HT-29 (cell line): ENCODE measurements at regions not wholly inside any gene's neighbourhood (a gene's known extent, or its start where the extent isn't known, plus 50 kb on each side); places are given as distances from the start of the nearest gene placed in this dataset.
A peak's percentile ranks its signal among the peaks of the same experiment; 100 is the strongest.

Source experiments
- DNase-seq: peaks from one replicate; pipeline ENCODE4 v3.0.0-alpha.2; 2015; ENCODE audit warnings: low spot score

DNA sequence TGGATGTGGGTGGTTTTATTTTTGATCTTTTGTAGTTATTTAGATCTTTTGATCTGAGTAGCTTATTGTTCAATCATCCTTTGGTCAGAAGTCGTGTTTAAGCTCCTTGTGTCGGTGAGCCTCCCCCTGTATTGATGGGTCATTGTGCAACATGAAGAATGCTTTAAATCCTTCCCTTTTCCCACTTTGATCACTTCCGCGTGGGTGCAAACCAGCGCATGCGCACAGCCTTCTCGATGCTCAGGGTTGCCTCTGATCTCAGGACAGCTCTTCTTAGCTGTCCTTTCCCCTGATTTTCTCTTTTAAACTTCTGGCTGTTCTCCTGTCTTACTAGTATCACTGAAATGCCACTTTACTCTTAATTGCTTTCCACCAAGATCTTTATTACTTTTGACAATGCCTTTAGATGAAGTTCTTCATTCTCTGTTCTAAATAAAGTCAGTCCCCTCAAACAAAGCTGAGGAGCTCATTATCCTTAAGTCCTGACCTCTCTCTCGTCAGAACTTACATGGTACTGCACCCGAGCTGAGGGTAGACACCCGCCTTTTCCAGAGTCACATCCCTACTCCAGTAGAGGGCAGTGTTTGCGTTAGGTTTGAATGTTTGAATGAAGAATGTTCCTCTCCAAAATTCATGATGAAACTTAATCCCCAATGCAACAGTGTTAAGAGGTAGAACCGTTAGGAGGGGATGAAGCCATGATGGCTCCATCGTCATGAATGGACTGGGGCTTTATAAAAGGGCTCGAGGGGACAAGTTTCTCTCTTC is 547.9 kb upstream of the TMPRSS15 start:
- peak; percentile 39 for DNase-seq

DNA sequence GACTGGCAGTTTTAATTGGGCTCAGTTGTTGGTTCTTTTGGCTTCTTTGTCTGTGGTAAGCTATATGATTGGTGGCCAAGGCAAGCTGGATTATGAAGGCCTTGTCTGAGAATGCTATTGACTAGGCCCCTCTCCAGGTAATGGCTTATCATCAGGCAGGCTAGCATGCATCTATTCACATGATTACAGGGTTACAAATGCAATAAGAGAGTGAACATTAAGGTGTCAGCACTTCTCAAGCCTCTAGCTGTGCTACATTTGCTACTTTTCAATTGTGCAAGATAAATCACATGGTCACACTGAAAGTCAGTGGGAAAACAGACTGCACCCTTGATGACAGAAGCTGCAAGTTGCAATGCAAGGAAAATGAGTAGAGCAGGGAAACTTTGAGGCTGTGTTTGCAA is 550.9 kb upstream of the TMPRSS15 start:
- no peak for DNase-seq

DNA sequence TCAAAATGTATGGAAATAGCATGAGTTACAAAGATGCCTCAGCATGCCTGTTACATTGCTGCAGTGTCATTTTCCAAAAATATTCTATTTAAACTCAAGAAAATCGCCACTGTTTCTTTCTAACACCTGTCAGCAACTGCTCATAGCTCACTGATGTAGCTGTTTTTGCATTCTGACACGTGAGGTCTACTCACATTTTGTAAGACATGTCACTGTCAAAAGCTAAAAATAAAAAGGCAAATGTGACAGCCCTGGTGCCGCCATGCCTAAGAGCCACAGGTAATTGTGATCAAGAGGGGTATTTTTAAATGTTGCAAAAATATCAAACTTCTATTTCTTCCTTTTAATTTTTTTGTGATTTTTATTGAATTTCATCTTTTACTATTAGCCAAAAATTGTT is 556.2 kb upstream of the TMPRSS15 start:
- DNase-seq = no peak

DNA sequence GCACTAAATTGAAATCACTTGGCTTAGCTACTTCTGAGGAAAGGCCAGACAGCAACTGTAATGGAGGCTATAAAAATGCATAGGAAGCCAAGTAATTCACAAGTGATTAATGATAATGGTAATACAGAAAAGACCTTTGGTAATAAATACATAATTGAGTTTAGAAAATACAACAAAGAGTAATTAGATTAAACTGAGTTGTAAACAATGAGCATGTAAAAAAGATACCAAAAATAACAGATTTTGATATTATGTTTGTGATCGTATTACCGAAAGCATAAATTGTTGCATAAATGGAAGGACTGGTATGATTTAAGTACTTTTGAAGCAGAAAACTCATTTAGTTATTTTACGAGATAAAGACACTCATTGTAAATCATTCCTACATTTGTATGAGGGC is 556.7 kb upstream of the TMPRSS15 start:
- DNase-seq = no peak

DNA sequence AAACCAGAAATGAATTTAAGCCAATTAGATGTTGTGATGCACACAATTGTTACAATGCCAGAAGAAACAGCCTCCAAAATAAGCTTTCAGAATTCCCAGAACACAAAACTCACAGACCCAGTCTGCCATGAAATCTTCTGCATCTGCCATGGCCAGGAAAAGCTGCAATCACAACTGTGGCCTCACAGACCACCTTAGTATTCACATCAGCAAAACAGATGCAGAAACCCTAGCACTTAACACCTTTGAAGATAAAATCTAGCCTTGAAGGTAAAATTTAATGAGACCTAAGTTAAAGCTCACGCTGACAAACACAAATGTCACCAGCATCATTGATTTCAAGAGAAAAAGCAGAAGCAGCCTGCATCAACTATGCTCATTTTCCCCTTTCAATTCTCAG is 566.8 kb upstream of the TMPRSS15 start:
- DNase-seq = no peak

DNA sequence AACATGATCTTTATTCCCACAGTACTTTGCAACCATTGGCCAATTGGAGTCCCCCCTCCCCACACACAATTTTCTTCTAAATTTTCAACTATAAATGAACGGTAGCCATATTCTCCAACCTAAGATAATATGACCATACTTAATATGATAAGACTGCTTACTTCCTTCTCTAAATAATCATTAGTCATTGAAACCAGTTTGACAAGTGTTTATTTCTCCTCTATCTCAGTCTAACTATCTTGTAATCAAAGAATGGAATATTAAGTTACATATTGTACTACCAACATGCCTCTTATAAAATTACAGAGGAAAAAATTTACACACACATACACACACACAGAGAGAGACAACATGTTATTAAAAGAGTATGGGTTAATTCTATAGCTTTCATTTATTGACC is 567.4 kb upstream of the TMPRSS15 start:
- no peak for DNase-seq

DNA sequence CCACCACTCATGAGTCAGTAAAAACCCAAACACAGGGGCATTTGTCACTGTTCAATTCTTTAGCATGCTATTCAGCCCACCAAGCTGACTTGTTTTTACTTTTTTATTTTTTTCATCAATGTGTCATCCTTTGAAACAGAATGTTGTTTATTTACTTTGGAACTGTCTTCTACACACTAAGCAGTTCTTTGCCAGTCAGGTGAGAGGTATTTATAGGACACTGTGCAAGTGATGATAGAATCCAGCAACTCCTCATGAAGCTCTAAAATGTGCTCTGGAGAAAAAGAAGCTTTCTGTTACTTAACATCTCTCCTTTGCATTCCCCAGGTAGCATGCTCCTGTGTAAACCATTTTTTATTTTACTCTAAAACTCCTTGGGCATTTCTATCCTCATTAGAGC is 582.0 kb upstream of the TMPRSS15 start:
- no peak for DNase-seq

DNA sequence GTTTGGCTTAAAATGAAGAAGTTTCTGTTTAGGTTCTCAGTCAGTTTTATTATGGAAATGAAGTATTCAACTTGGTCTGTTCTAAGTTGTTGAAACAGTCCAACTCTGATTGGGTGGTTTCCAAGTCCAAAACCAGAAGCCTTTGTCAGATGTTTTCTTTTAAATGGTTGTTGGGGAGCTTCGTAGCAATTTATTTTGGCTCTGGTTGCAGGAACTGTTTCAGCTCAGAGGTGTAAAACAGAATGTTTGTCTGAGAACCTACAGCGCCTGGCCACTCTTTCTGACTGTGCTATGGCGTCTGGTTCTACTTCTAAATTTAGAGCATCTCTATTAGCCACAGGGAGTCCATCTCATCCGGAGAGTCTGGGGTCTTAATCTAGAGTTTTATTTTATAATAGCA is 582.6 kb upstream of the TMPRSS15 start:
- DNase-seq = no peak

DNA sequence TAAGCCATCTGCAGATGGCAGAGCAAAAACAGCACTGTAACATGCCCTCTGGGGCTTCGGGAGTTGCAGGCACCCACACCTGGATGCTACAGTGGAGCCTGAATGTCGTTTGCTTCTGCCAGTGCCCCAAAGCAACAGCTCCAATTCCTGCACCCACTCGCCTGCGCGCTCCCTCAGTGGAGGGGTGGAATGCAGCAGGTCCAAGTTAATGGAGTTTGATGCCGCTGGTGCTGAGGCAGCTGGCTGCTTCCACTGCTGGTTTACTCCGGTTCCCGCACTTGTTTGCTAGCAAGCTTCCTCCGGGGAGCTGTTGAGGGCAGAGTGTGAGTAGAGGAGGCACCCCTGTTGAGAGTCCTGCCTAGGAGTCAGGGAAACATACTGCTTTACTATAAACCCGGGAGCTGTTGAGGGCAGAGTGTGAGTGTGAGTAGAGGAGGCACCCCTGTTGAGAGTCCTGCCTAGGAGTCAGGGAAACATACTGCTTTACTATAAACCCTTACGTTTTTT is 584.0 kb upstream of the TMPRSS15 start:
- DNase-seq = no peak

DNA sequence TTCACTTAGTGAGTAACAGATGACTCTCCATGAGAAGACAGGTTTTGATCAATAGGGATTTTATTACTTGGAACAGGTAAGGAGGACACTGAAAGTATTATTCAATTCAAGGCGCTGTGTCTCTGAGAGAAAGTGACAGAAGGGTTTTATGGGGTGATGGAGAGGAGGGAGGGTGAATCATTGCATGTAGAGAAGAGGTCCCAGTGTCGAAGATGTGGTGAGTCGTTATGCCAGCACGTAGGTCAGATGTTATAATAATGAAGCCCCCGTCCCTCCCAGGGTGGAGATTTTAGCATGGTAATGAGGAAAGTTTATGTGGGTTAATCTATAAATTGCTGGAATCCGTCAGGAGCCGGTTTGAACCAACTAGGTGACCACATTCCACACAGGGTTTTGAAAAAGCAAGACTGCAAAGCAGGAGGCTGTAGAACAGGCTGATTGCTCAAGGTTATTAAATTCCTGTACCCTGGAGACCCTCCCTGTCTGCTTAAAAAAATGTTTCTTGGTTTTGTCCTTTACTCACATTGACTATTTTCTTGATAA is 586.4 kb upstream of the TMPRSS15 start:
- no peak for DNase-seq

DNA sequence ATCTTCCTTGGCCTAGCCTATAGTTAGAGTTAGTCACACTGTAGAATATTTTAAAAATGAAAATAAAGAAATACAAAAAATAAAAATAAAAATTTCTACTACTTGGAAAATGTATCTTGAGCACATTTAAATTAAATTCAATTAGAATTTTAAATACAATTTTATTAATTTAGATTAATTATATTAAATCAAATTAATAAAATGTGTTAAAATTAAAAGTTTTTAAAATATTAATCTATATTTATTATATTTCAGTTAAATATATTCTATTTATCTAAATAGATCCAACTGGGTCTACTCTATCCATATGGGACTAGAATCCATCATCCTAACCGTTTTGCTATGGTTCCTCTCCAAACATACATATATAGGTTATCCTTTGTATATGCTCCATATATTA is 588.3 kb upstream of the TMPRSS15 start:
- no peak for DNase-seq

DNA sequence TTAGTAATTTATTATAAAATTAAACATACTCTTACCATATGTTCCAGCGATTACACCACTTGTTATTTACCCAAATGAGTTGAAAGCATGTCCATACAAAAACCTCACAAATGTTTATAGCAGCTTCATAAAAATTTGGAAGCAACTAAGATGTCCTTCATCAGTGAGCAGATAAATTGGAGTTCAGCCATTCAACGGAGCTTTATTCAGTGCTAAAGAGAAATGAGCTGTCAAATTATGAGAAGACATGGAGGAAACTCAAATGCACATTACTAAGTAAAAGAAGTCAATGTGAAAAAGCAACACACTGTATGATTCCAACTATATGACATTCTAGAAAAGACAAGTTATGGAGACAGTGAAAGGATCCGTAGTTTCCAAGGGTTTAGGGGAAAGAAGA is 606.7 kb upstream of the TMPRSS15 start:
- no peak for DNase-seq

DNA sequence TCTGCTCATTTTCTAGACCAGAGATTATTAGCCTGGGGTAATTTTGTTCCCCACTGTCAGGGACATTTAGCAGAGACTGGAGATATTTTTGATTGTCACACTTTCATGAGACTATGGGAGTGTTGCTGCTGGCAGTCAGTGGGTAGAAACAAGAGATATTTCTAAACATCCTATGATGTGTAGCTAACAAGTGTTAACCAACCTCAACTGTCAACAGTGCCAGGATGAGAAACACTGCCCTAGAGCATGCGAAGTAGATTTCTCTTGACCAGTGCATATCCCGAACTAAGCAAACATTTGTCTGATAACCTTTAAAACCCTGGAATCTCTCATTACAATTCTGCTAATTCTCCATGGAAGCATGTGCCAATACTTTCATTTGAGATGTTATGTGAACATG is 607.4 kb upstream of the TMPRSS15 start:
- no peak for DNase-seq

DNA sequence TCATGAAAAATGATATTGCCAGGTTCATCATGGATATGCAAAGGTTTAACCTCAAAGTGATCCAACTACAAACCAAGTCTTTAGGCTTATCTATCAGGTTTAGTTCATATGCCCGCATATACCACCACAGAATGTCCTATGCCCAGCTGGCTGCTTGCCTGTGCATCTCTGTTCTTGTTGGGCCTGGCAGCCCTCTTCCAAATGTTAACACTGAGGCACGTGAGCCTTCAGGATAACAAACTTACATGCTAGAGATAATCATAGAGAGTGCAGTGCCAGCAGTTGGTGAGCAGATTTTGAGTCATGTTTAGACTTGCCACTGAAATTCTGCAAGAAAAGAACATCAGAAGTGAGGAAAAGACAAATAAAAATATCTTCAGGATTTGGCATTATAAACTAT is 607.9 kb upstream of the TMPRSS15 start:
- DNase-seq = no peak

DNA sequence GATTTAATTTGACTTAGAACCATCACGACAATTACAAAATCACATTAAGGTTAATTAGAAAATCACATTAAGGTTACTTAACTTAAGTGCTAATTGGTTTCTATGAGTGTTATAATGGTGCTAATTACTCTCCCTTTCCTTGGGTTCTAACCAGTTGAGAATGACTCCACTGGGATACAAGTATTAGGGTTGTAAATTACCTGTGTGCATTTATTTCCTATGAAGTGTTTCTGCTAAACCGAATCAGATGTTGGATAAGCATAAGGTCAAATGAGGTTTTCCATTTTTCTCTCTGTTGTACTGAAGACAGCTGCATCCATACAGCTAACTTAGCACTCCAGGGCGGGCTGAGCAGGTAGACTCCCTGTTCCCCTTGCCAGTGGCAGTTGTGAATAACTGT is 610.3 kb upstream of the TMPRSS15 start:
- no peak for DNase-seq

DNA sequence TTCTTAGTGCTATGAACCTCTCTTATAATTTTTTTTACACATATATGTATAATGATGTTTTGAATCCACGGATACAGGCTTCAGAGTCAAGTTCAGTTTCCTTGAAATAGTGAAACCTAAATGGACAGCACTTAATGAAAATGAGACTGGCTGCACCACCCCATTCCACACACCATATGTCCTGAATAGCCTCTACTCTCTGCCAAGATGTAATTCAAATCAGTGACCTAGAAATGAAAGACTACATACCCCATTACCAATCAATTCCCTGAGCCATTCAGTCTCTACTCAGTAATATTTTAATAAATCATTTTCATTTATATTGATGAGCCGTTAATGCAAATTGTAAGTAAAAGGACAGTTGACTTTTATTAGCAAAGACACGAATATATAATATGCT is 614.9 kb upstream of the TMPRSS15 start:
- DNase-seq = no peak

DNA sequence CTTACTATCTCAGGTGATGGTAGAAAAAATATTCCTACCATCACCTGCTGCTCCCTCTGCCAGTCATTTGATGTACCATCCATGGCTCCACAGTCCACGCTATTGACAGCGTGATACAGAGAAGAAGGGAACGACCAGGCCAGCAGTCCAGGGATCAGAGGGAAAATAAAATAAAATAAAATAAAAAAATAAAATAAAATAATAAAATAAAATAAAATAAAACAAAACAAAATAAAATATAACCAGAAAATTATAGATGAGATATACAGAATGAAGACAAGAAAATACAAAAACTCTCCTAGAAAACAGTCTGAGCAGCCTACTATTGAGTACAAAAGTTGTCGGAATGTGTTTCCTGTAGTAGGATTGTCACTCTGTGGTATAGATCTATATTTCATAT is 619.4 kb upstream of the TMPRSS15 start:
- no peak for DNase-seq

DNA sequence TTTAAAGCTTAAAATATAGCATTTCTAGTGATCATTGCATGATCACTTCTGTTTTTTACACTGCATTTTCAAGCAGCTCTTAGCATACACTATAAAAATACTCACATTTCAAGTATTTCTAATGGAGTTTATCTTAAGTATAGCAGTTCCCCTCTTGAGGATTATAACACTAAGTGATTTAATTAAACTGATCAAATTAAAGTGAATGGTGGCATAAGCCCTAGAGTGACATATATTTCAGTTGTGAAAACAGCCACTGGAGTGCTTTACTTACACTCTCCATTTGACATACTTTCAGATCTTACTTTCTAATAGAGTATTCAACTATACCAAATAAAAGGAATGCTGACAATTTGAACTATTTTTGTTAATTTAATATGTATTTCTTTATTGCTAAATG is 623.3 kb upstream of the TMPRSS15 start:
- DNase-seq = no peak

DNA sequence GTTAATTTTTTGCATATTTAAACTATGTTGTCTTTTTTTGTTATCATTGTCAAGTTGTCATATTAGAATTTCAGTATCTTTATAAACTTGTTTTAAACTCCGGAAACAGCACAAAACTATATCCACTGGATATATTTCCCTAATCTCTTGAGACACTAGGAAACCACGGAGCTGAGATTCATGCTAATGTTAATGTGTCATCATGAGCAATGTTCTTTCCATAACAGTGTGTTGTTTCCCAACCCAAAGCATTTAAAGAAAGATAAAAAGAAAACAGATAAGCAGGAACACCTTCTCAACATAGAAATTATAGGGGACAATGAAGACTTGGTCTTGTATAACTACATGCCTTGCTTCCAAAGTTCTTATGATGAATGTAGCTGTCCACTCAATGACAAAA is 626.2 kb upstream of the TMPRSS15 start:
- no peak for DNase-seq

DNA sequence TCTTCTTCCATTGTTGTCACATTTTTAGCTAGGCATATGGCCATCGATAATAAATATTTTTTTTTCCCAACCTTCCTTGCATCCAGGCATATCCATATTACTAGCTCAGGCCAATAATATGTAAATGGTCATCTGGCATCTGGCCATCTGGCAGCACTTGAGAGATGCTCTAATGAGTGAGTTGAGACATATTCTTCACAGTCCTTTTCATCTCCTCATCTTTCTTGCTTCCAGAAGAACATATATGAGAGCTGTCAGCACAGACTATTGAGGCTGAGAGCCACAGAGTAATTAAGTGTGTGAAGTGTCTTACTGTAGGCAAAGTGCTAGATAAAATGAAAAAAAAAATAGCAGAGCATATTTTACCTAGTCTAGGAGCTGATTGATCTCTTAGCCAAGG is 628.4 kb upstream of the TMPRSS15 start:
- DNase-seq = no peak

DNA sequence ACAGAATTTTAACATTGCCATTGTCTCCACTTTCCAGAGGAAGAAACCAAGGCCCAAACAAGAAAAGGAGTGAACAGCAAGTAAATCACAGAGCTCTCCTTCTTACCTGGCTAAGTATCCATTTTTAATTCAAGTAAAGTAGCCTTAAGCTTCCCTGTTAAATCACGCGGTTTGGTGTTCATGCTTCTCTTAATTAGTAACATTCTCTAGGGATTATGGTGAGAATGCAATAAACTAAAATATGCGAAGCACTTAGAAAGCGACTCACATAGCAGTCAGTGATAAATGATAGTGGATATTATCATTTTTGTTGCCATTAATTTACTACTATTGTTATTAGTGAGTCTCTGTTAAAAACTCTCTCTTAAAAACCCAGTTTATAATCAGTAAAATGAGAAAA is 630.5 kb upstream of the TMPRSS15 start:
- DNase-seq = no peak

DNA sequence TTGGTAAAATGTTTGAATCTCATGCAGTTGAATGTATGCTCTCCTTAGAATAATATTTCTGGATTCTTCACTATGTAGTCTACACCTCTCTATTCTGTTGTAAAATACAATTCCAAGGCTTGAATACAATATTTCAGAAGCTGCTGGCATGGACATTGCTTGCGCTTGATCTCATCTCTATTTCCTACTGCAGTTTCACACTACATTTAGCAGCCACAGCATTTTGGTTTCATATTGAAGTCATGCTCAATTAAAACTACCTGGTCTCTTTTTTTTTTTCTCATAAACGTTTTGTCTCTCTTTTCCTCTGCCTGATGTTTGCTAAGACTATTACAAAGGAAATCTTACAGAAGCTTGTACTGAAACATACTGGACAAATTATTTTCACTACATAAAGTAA is 631.0 kb upstream of the TMPRSS15 start:
- DNase-seq = no peak

DNA sequence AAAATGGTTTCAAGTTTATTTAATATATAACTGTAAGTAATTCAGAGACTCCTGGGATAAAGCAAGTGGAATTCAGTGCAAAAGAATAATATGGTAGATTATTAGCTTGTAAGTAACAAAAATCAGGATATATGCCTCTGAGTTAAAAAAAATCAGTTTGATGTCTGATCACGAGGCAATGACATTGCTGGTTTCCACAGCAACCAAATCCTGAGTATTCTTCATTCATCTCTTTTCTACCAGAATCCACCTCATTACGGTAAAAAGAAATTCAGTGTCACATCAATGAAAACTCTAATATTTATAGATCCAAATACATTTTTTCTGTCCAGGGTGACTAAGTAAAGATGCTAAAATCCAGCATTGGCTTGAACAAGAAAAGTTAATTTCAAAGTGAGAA is 642.3 kb upstream of the TMPRSS15 start:
- DNase-seq = no peak
